AG08396 (cell line): ENCODE measurements at regions not wholly inside any gene's neighbourhood (a gene's known extent, or its start where the extent isn't known, plus 50 kb on each side); places are given as distances from the start of the nearest gene placed in this dataset.
A peak's percentile ranks its signal among the peaks of the same experiment; 100 is the strongest.
"Not testable (repeated sequence)": the region's sequence is repeated elsewhere in the genome, so short reads cannot be mapped to it uniquely, and the experiment has no call there.

Experiments used
- DNase-seq: peaks from one replicate; pipeline ENCODE4 v3.0.0; 2012; ENCODE audit warnings: low spot score, mixed read lengths

GRCh38 chr2:203631068-203631757 lies 75.2 kb upstream of the CD28 start:
- no peak for DNase-seq

- DNase-seq, result peak; percentile 28
Observed at GRCh38 chr2:203636588-203637470, 69.6 kb upstream of the CD28 start.

- DNase-seq, result no peak
Observed at GRCh38 chr2:203637471-203638167, 68.8 kb upstream of the CD28 start.

- DNase-seq, result not testable (repeated sequence)
Observed at GRCh38 chr2:203641865-203642264, 64.6 kb upstream of the CD28 start.

- DNase-seq, result not testable (repeated sequence)
Observed at GRCh38 chr2:203642841-203643240, 63.6 kb upstream of the CD28 start.

- DNase-seq, result no peak
Observed at GRCh38 chr2:203645831-203646230, 60.6 kb upstream of the CD28 start.

- no peak for DNase-seq
Observed at GRCh38 chr2:203646266-203646864, 60.1 kb upstream of the CD28 start.

- no peak for DNase-seq
Observed at GRCh38 chr2:203646961-203647360, 59.5 kb upstream of the CD28 start.

- DNase-seq, result no peak
Observed at GRCh38 chr2:203647579-203647978, 58.9 kb upstream of the CD28 start.

GRCh38 chr2:203648273-203648672 lies 58.2 kb upstream of the CD28 start:
- no peak for DNase-seq

GRCh38 chr2:203649176-203649814 lies 57.1 kb upstream of the CD28 start:
- no peak for DNase-seq

GRCh38 chr2:203650860-203651613 lies 55.4 kb upstream of the CD28 start:
- peak; percentile 37 for DNase-seq

- DNase-seq, result no peak
Observed at GRCh38 chr2:203651621-203652020, 54.8 kb upstream of the CD28 start.

GRCh38 chr2:203654826-203655225 lies 51.6 kb upstream of the CD28 start:
- DNase-seq, result no peak

- no peak for DNase-seq
Observed at GRCh38 chr2:203656522-203657287, 49.7 kb upstream of the CD28 start.
